ENCODE measurements at regions not wholly inside any gene's neighbourhood (a gene's known extent, or its start where the extent isn't known, plus 50 kb on each side); places are given as distances from the start of the nearest gene placed in this dataset.

- no peak for DNase-seq
Observed at GRCh38 chr4:138298866-138299265, 56.7 kb upstream of the SLC7A11 start.

DNA sequence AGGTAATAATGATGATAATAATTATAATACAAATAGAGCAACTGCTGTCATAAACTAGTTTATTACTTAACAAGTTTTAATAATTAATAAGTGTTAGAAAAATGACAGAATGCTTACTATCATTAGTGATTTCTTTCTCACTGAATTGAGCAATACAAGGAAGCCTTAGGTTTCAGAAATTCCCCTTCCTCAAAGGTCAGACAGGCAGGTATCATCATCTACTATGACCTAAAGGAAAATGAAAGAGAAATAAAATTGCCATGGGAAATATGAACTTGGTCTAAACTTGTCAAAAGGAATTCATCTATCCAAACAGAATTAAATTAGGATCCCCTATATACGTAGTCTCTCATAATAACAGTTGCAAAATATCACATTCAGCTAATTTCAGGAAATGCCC, 56.3 kb upstream of the SLC7A11 start:
- DNase-seq: no peak

DNA sequence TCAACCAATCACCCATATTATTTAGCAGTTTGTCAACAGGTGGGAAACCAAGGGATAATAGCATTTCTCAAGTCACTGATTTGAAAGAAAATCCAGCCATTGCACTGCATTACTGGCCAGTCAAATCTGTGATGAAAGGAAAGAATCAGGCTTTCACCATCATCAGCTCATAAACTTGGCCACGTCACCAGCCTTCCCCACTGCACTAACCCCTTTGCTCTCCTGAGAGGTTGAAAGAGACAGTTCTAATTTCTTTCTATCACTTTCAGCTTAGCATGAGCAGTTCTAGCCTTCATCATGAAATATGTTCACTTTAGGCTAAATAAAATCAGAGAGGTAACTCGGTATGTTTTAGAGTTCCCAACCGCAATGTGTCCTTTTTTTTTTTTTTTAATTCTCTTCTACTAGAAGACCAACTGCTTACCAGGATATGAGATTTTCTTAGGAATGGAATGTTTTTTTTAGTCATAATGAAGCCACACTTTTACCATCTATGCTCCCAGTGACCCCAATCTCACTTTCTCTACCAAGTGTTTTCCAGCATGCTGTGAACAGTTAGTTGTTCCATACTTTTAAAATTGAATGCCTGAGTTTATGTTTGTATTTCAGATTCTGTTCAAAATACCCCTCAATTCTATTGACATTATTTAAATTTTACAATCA, 55.7 kb upstream of the SLC7A11 start:
- no peak for DNase-seq

DNA sequence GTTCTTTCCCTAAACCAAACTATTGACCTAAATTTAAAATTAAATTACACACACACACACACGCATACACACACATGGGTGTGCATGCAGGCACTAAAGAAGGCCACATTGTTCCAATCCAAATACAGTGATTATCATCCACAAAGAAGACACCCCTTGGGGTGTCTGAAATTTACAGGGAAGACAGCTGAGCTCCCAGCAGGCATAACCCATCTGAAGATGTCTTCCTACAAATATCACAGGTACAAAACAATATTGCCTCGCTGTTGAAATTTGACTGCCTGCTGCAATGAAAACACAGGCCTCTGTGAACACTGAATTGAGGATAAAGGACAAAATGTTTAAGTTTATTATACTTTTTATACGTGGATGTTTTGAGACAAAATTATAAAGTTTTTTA, 50.2 kb upstream of the SLC7A11 start:
- DNase-seq: no peak

All from activated effector memory CD4-positive, alpha-beta T cell treated with anti-CD3 and anti-CD28 coated beads, Interleukin-2, amount 50 U/mL, for 16 hours (primary cell).